LHCN-M2 (cell line): ENCODE measurements at regions not wholly inside any gene's neighbourhood (a gene's known extent, or its start where the extent isn't known, plus 50 kb on each side); places are given as distances from the start of the nearest gene placed in this dataset.

Source experiments
- DNase-seq: peaks from one replicate; pipeline ENCODE4 v3.0.0-alpha.2; 2012; ENCODE audit warnings: low read depth

DNA sequence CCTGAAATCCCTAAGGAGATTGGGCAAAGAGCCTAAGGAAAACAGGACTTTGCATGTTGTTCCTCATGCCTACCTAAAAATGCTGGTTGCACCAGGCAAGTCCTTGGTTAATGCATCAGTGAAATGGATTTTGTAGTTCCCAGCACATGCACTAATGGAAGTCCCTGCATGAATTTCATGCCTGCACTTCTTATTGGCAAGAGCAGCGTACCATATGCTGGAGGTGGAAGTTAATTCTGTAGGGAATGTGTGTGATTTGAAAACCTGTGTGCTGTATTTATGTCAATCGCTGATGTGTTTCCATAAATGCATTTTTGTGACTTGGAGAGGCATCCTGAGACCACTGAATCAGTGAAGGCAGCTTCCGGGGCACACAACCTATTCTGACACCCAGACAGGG, 140.3 kb upstream of the MTNR1B start:
- no peak for DNase-seq

DNA sequence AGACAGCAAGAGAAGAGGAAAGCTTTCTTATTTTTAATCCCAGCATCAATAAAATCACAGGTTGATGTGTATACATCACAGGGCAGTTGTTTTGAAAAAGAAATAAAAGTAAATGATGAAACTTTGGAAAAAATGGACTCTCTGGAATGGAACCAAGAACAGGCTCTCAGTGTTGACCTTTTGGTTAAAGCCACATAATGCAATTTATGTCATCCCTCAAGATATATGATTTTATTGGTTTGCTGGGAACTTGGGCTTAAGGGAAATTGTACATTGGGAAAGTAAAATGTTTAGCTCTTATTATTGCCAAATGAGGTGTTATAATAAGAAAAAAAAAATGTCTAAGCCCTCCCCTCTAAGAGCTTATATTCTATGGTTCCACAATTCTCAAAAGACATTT, 139.8 kb upstream of the MTNR1B start:
- DNase-seq, result no peak

DNA sequence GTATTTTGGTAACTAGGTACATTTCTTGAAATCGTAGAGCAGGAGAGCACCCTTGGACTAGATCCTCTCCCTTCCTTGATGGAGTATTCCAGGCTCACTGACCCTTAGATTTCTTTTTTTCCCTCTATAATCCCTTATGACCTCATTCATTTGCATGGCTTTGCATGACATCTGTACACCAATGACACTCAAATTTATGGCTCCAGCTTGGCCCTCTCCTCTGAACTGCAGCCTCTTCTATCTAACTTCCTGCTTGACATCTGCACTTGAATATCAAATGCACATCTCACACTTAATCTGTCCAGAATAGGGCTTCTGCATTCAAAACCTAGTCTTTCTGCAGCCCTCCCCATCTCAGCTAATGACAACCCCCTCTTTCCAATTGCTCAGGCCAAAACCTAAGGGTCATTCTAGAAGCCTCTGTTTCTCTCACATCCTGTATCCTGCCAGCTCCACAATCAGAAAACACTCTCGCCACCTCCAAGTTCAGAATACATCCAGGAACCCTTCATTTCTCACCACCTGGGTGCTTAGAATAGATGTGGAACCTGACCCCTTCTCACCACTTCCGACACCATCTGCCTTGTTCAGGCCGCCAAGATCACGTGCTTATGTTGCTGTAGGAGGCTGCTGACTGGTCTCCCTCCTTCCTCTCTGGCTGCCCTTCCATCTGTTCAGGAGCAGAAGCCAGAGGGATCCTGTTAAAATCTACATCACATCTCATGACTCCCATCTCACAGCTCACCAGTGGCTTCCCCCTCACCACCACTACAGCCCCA, 138.9 kb upstream of the MTNR1B start:
- DNase-seq, result no peak

DNA sequence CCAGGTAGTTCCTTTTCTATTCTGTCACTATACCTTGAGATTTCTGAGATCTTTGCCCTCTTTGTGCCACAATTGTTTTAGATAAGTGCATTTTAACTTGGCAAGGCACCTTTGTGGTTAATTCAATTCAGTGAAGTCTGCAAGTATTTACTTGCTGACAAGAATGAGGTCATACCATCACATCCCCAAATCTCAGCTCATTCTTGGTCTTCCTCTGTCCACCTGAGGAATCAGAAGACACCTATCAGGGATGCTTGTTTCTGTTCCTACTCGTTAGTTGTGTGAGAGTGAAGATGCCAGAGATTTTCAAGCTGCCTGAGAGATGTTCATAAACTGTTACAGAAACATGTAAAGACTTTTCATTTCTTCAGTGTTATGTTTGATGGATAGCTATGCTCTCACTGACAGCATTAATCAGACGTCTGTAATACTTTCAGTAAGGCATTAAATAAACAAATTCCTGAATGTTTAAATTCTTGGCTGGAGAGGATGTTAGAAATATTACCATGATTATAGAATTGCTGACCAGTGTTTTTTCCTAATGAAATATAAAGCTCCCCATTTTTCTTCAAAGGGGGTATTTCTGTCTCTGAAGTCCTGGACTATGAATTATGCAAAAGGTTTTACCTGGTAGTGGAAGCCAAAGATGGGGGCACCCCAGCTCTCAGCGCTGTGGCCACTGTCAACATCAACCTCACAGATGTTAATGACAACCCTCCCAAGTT, 135.0 kb upstream of the MTNR1B start:
- DNase-seq, result no peak

DNA sequence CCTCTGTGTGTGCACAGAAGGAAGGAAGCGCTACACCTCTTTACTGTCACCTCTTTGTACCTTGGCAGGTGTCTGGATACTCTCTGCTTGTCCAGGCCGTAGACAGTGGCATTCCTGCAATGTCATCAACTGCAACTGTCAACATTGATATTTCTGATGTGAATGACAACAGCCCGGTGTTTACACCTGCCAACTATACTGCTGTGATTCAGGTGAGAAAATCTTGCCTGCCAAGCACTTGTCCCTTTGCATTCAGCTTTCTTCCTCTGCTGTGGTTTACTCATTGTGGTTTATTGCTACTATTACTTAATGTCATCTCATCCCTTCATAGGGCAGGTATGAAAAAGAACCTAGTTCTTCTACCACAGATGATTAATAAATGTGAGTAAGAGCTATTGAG, 131.9 kb upstream of the MTNR1B start:
- no peak for DNase-seq

DNA sequence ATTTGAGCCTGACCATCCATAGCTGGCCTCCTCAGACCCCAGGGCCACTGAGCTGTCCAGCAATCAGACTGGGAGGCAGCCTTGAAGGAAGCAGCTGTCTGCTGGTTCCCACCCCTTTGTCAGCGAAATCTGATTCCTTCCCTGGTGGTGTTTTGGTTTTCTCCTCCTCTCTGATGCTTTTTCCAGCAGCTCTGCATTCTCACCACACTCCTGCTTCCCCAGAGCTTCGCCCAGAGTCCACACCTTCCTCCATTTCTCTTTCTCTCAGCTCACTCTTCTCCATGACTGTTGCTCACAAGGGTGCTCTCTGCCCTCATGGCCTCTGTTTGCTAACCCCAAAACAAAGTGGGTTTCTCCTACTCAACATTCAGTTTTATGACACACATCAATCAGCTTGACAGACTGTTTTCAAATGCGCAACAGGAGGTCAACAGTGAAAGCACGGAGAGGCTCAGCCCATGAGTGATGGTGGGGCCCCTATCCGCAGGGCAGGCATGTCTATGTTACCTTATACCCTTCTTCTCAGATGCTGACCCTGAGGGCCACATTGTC, 130.6 kb upstream of the MTNR1B start:
- DNase-seq, result no peak

DNA sequence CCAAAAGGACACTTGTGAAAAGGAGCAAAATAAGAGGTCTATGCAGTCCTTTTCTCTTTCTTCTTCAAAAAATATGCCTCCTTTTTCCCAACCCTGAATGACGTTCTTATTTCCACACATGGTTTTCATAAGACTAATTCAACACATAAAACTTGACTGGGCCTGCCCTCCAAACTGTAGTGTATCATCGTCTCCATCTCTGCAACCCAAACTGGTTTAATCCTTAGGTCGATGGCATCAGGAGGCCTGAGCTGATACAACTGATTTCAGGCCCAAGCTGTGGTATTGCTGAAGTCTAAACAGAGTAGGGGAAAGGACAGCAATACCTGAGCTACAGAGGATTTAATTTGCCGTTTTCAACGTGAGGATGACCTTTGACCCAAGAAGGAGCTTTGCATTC, 130.0 kb upstream of the MTNR1B start:
- no peak for DNase-seq

- no peak for DNase-seq
Measured at GRCh38 chr11:92841719-92842118, 127.7 kb upstream of the MTNR1B start.

DNA sequence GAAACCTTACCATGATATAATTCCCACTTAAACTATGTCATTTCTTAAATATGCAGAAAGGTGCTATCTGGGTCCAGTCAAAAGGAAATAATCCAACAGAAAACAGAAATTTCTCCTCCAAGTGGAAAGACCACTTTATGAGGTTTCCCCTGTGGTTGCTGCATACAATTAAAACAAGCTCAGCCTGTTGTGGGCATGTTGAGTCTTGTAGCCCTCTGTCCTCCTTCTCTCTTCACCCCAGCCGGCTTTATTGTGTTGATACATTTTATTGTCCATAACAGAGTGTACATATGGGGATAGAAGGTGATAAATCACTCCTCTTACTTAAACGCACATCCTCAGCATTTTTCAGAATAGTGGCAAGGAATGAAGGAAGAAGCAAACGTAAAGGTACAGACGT, 126.0 kb upstream of the MTNR1B start:
- no peak for DNase-seq

DNA sequence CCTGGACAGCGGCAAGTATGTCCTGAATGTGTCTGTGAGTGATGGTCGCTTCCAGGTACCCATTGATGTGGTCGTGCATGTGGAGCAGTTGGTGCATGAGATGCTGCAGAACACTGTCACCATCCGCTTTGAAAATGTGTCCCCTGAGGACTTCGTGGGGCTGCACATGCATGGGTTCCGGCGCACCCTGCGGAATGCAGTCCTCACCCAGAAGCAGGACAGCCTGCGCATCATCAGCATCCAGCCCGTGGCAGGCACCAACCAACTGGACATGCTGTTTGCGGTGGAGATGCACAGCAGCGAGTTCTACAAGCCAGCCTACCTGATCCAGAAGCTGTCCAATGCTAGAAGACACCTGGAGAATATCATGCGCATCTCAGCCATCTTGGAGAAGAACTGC, 125.3 kb upstream of the MTNR1B start:
- no peak for DNase-seq

DNA sequence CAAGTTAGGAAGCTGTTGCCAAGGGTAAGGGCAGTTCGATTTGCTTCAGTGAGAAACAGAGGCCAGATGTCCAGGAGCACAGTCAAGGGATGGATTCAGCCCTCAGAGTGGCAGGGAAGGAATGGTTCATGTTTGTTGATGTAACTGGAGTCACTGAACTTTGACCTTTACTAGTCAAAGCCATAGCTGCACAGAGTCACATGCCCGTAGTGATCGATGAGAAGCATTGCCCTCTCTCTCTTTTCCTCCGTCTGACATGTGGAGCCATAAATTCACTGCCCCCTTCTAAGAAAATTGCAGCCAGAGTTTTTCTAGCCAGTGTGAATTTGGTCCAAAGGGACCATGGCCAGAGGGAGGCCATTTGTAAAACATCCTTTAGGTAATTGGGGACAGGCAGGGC, 124.1 kb upstream of the MTNR1B start:
- DNase-seq, result no peak

DNA sequence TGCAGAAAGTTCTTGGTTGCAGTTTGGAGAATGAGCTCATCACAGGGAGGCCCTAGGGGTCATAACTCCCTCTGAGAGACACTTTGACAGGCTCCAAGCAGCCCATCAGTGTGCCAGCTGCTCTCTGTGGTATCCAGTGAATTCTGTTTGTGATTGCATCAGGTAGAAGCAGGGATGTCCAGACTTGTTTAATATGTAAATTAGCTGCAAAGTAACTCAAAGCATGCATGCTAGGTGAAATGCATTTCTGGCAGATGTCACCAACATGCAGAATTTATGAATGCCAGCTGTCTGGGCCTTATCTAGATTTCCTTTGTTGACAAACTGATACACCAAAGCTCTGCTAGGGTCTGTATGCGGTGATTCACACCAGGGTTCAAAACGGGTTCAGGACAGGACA, 123.6 kb upstream of the MTNR1B start:
- no peak for DNase-seq

GRCh38 chr11:92846491-92847125, 122.8 kb upstream of the MTNR1B start:
- no peak for DNase-seq

- no peak for DNase-seq
Measured at GRCh38 chr11:92848578-92848977, 120.9 kb upstream of the MTNR1B start.

DNA sequence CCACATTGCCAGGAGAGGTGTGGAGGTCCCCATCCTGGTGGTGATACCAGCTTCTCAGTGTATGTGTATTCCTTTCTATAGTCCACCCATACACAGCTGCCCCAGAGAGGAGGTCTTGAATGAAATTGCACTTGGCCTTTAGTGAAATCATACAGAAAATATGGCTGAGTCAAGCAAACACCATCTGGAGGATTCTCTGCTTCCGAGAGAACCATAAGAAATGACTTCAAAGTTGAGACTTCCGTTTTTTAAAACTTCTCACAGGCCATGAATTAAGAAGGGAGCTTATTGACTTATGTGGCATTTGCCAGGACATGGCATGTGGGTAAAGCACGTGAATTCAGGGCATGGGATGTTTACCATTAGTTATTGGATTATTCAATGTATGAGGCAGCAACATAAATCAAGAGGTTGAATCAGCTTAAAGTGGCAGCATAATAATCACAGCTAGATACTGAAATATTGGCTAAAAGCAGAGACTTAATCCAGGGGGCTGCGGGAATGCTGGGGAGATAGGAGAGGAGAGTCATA, 119.1 kb upstream of the MTNR1B start:
- no peak for DNase-seq

GRCh38 chr11:92852229-92852628, 117.2 kb upstream of the MTNR1B start:
- no peak for DNase-seq

- no peak for DNase-seq
Measured at GRCh38 chr11:92852946-92853345, 116.5 kb upstream of the MTNR1B start.

- DNase-seq, result no peak
Measured at GRCh38 chr11:92854162-92854561, 115.3 kb upstream of the MTNR1B start.

DNA sequence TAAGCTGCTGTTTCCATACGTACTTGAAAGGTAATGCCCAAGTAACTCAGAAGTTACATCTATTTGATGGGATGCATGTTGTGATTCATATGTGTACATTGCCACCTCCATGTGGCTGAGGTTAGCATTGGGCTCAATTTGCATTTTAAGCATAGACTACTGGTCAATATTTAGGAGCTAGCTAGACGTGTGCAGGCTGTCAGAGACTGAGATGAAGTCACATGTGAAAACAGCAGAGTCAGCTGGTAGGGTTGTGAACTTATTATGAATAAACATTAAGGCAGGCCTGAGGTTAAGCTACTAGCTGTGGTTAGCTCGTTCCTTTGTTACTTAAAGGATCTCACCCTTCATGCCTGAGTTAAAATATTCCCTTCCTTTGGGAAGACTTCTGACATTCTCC, 114.5 kb upstream of the MTNR1B start:
- no peak for DNase-seq

GRCh38 chr11:92855607-92856405, 113.6 kb upstream of the MTNR1B start:
- DNase-seq, result no peak

DNA sequence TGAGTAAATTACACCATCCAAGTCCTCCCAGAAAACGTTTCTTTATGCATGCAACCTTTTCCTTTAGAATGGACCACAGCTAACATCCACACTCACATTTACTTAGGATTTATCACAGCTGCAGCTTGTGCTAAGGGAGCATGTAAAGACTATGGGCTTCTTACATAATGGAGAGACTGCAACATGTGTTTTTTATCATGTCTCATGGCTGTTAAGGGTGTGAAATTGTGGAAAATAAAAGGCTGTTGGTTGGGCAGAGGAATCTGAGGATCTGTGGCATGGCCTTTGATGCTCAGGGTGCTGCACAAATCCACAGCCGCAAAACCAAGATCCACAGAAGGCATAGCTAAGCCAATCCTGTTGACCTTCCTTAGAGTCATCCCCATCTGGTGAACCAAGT, 112.0 kb upstream of the MTNR1B start:
- DNase-seq, result no peak
